Adrenal gland (tissue), 9 donors: ENCODE measurements at regions not wholly inside any gene's neighbourhood (a gene's known extent, or its start where the extent isn't known, plus 50 kb on each side); places are given as distances from the start of the nearest gene placed in this dataset.

Experiments
- DNase-seq, 7 donors: peaks; one replicate each; pipeline ENCODE4 v3.0.0-alpha.2; 2019 to 2020
- H3K27ac ChIP-seq, 5 donors: fragments of 200-600 bp; sonication (generic) in 4 of 5; 1 replicate in 3 of 5; 2 replicates in 2 of 5; pipeline versions ENCODE4 v1.5.1 to v1.8.0; 2016 to 2020; ENCODE audit warnings: mild to moderate bottlenecking in 1 of 5
- H3K27me3 ChIP-seq: fragments of 200-600 bp; 2 replicates; pipeline ENCODE4 v1.8.0; 2021
- H3K36me3 ChIP-seq, 2 donors: fragments of 200-600 bp; replicated peaks in 1 of 2; 1 replicate in 1 of 2; 2 replicates in 1 of 2; pipeline versions ENCODE4 v1.5.1 to v1.8.0; 2018 to 2022
- H3K4me1 ChIP-seq, 2 donors: fragments of 200-600 bp; replicated peaks in 1 of 2; 1 replicate in 1 of 2; 2 replicates in 1 of 2; pipeline versions ENCODE4 v1.5.1 to v1.8.0; 2018 to 2021
- H3K4me3 ChIP-seq, 4 donors: fragments of 200-600 bp; sonication (generic) in 3 of 4; one replicate each; pipeline ENCODE4 v1.5.1; 2016 to 2018
- H3K9me3 ChIP-seq, 3 donors: fragments of 200-600 bp; sonication (generic) in 1 of 3; replicated peaks in 1 of 3; 1 replicate in 2 of 3; 2 replicates in 1 of 3; pipeline versions ENCODE4 v1.5.1 to v1.8.0; 2016 to 2021
- CTCF ChIP-seq, 6 experiments: fragments of 450-650 bp in 4 of 6; fragments of 200-600 bp in 2 of 6; sonication (generic) in 1 of 6; IDR thresholded peaks; 1 replicate in 5 of 6; 2 replicates in 1 of 6; pipeline versions ENCODE4 v1.5.1 to v1.8.0; 2016 to 2021; ENCODE audit warnings: antibody characterized with exemption in 6 of 6, mild to moderate bottlenecking in 2 of 6, moderate library complexity in 1 of 6
- POLR2A ChIP-seq, 2 donors: fragments of 450-650 bp; IDR thresholded peaks; one replicate each; pipeline ENCODE4 v1.6.1; 2017; ENCODE audit warnings: antibody characterized with exemption in 2 of 2, mild to moderate bottlenecking in 2 of 2, moderate library complexity in 1 of 2
- WGBS, 4 donors: extraction: QIAGEN DNeasy Blood & Tissue Kit in 2 of 4; methylation state at CpG; one replicate each; pipeline versions ENCODE4 v1.1.5 to v1.1.7; 2013 to 2017; 5-methylcytosine and 5-hydroxymethylcytosine counted together
- intact Hi-C, 2 donors: fragments of 100-400 bp; cut with DNase I; formaldehyde crosslinking; loops; one replicate each; pipeline versions ENCODE4 v1.14.1 to v1.15.0; 2022 to 2023
- donor health status: healthy with polysubstance abuse.
- donor health status: Bipolar disorder and iron deficiency.
- donor health status: DM: yes; HTN: yes; CAD: no.
- donor health status: DM: no; HTN: no; CAD: no.
- donor health status: DM: no; HTN: no; CAD: no.

DNA sequence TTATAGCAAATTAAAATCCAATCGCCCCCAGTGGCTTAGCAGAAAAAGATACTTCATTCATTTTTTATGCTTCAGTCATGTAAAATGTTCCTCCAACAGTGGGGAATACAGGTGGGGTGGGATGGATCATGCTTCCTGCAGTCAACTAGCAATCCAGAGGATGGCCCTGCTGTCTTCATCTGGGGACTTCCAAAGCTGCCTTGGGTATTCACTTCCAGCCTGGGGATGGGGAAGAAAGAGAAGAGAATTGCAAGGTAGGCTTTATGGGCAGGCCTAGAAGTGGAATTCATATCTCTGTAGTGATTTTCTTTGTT, 354.8 kb upstream of the SLCO3A1 start:
- H3K4me3 ChIP-seq, result no peak overlapping the region
- H3K4me1 ChIP-seq, result no peaks in the 10 kb centered on the region
- TF ChIP-seq POLR2A (IDR thresholded peaks at IDR 0.05) (no peak), CTCF (IDR thresholded peaks at IDR 0.05) (no peak)
- 75 to 81% (median 80%) methylated on average over 1 of the region's 1 CpG for WGBS, 4 donors
- no peak overlapping the region for H3K27ac ChIP-seq
- DNase-seq, result no peak
- no peaks in the 10 kb centered on the region for H3K36me3 ChIP-seq
- H3K9me3 ChIP-seq, result no peaks in the 10 kb centered on the region
- intact Hi-C loops, result no loop called here
- no peaks in the 10 kb centered on the region for H3K27me3 ChIP-seq

DNA sequence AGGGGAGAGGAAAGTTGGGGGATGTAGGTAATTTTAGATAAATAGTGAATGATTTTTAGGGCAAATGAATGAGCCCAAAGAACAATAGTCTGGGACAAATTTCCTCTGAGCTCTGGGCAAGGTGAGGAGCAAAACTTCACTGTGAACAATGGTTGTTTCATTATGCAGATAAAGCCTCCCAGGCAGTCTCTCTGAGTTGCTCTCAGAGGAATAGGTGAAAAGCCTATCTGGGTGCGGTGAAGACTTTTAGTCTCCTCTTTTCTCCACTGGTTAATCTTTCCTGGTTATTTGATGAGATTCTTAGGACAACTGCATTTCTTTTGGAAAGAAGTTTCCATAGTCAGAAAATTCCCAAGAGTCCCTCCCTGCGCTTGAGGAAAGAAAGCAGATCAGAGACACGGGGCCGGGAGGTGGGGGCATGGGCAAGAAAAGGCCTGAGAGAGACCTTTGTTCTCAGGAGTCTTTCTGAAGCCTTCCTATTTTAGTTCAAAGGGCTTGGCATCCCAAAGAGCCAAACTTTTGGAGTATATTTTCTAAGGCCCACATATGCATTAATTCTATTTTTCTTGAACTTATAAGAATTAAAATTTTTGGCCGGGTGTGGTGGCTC, 353.6 kb upstream of the SLCO3A1 start:
- no peaks in the 10 kb centered on the region for H3K9me3 ChIP-seq
- 90 to 93% (median 92%) methylated on average over 5 of the region's 5 CpGs for WGBS, 4 donors
- DNase-seq, result no peak
- intact Hi-C loops, result no loop called here
- H3K27me3 ChIP-seq, result no peaks in the 10 kb centered on the region
- H3K4me3 ChIP-seq, result no peak overlapping the region
- no peaks in the 10 kb centered on the region for H3K4me1 ChIP-seq
- H3K27ac ChIP-seq, result no peak overlapping the region
- no peak for TF ChIP-seq POLR2A (IDR thresholded peaks at IDR 0.05)
- no peak for TF ChIP-seq CTCF (IDR thresholded peaks at IDR 0.05)
- no peaks in the 10 kb centered on the region for H3K36me3 ChIP-seq

DNA sequence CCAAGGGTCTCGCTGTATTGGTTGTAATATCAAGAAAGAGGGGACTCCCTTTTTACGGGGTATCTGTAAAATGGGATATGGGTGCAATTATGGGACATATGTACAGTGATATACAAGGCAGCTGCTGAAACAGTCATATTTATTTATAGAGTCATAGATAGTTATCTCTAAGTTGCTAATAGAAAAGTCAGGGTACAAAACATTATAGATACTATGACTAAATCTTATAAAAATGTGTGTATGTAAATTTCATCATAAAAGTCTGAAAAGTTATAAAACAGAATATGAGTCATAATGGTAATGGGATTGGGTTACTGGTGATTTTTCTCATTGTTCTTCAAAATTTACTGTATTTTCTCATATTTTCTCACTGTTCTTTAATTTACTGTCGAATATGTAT, 344.9 kb upstream of the SLCO3A1 start:
- Histone ChIP-seq H3K4me1 (no peaks in the 10 kb centered on the region), H3K27ac (no peak overlapping the region), H3K27me3 (no peaks in the 10 kb centered on the region), H3K4me3 (no peak overlapping the region), H3K36me3 (no peaks in the 10 kb centered on the region), H3K9me3 (no peaks in the 10 kb centered on the region)
- 78 to 91% (median 80%) methylated on average over 3 of the region's 3 CpGs for WGBS, 4 donors
- TF ChIP-seq CTCF (IDR thresholded peaks at IDR 0.05) (no peak), POLR2A (IDR thresholded peaks at IDR 0.05) (no peak)
- DNase-seq, result no peak
- intact Hi-C loops, result no loop called here

GRCh38 chr15:91514147-91514546, 339.4 kb upstream of the SLCO3A1 start:
- Histone ChIP-seq H3K4me3 (no peak overlapping the region), H3K9me3 (no peaks in the 10 kb centered on the region), H3K36me3 (no peaks in the 10 kb centered on the region), H3K4me1 (no peaks in the 10 kb centered on the region), H3K27me3 (no peaks in the 10 kb centered on the region), H3K27ac (no peak overlapping the region)
- intact Hi-C loops, result no loop called here
- no peak for DNase-seq
- WGBS, 4 donors, result 72 to 91% (median 83%) methylated on average over 2 of the region's 2 CpGs
- TF ChIP-seq CTCF (IDR thresholded peaks at IDR 0.05) (no peak), POLR2A (IDR thresholded peaks at IDR 0.05) (no peak)
